ENCODE measurements at regions not wholly inside any gene's neighbourhood (a gene's known extent, or its start where the extent isn't known, plus 50 kb on each side); places are given as distances from the start of the nearest gene placed in this dataset.

- TF ChIP-seq, protein P1, sequence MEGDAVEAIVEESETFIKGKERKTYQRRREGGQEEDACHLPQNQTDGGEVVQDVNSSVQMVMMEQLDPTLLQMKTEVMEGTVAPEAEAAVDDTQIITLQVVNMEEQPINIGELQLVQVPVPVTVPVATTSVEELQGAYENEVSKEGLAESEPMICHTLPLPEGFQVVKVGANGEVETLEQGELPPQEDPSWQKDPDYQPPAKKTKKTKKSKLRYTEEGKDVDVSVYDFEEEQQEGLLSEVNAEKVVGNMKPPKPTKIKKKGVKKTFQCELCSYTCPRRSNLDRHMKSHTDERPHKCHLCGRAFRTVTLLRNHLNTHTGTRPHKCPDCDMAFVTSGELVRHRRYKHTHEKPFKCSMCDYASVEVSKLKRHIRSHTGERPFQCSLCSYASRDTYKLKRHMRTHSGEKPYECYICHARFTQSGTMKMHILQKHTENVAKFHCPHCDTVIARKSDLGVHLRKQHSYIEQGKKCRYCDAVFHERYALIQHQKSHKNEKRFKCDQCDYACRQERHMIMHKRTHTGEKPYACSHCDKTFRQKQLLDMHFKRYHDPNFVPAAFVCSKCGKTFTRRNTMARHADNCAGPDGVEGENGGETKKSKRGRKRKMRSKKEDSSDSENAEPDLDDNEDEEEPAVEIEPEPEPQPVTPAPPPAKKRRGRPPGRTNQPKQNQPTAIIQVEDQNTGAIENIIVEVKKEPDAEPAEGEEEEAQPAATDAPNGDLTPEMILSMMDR (IDR thresholded peaks at IDR 0.05; ENCODE audit: low read depth, low read length), result no peak
- no peak overlapping the region for H3K4me3 ChIP-seq (replicated peaks in 1 of 2; ENCODE audit: low read depth in 2 of 2, low read length in 2 of 2)
- no peak for DNase-seq (ENCODE audit: low read depth in 2 of 2)
These were observed 110.3 kb downstream of the LSM3 start for GRCh38 chr3:14288833-14289451.

- no peak overlapping the region for H3K4me3 ChIP-seq (replicated peaks in 1 of 2; ENCODE audit: low read depth in 2 of 2, low read length in 2 of 2)
- TF ChIP-seq, protein P1 (IDR thresholded peaks at IDR 0.05; ENCODE audit: low read depth, low read length), result no peak
- peak; percentile 83 to 89 for DNase-seq (ENCODE audit: low read depth in 2 of 2)
These were observed 111.2 kb downstream of the LSM3 start for GRCh38 chr3:14289590-14290461.

GRCh38 chr3:14290631-14291385 is 111.6 kb upstream of the SLC6A6 start:
- H3K4me3 ChIP-seq (replicated peaks in 1 of 2; ENCODE audit: low read depth in 2 of 2, low read length in 2 of 2), result no peak overlapping the region
- TF ChIP-seq, protein P1 (IDR thresholded peaks at IDR 0.05; ENCODE audit: low read depth, low read length), result no peak
- no peak for DNase-seq (ENCODE audit: low read depth in 2 of 2)

DNA sequence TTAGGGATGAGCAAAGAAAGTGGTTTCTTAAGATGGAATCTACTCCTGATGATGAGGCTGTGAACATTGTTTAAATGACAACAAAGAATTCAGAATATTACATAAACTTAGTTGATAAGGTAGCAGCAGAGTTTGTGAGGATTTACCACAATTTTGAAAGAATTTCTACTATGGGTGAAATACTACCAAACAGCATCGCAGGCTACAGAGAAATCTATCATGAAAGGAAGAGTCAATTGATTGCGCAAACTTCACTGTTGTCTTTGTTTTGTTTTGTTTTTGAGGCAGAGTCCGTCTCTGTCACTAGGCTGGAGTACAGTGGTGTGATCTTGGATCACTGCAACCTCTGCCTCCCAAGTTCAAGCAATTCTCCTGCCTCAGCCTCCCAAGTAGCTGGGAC is 107.4 kb upstream of the SLC6A6 start:
- H3K4me3 ChIP-seq (replicated peaks in 1 of 2; ENCODE audit: low read depth in 2 of 2, low read length in 2 of 2), result no peak overlapping the region
- TF ChIP-seq, protein P1 (IDR thresholded peaks at IDR 0.05; ENCODE audit: low read depth, low read length), result no peak
- no peak for DNase-seq (ENCODE audit: low read depth in 2 of 2)

DNA sequence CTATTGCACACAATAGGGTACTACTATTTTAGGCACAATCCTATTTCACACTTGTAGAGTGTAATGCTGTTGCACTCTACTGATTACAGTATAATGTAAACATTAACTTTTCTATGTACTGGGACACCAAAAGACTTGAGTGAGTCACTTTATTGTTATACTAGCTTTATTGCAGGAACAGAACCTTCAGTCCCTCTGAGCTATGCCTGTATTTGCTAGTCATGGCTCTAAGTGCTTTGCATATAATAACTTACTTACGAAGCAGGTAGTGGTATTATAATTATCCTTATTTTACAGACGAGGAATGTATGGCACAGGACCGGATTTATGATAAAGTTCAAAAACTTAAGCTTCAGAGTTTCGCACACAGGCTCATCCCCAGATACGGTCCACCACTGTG is 106.6 kb upstream of the SLC6A6 start:
- TF ChIP-seq, protein P1 (IDR thresholded peaks at IDR 0.05; ENCODE audit: low read depth, low read length), result no peak
- no peak overlapping the region for H3K4me3 ChIP-seq (replicated peaks in 1 of 2; ENCODE audit: low read depth in 2 of 2, low read length in 2 of 2)
- no peak for DNase-seq (ENCODE audit: low read depth in 2 of 2)

DNA sequence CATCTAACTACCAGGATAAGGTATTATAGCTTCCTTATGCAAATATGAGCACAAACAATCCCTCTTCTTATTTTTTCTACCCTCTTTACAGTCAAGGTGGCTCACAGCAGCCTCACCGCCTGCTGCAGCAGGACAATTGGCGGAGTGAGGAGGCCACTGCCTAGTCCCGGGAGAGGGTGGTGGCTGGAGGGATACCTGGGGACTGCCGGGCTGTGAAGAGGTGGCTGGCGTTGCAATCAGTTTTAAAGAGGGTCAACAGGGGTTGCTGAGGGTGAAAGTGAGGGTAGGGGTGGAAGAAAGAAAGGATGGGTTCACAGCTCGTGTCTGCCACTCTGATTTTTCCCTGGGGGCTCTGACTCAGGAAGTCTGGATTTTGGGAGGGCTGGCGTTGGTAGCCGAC is 105.1 kb upstream of the SLC6A6 start:
- TF ChIP-seq, protein P1 (IDR thresholded peaks at IDR 0.05; ENCODE audit: low read depth, low read length), result no peak

More for the DNA sequence above, 105.1 kb upstream of the SLC6A6 start:
- DNase-seq (ENCODE audit: low read depth in 2 of 2), result no peak
- no peak overlapping the region for H3K4me3 ChIP-seq (replicated peaks in 1 of 2; ENCODE audit: low read depth in 2 of 2, low read length in 2 of 2)

All from cardiac fibroblast (primary cell).